IPS-NIHi7 (cell line): ENCODE measurements at regions not wholly inside any gene's neighbourhood (a gene's known extent, or its start where the extent isn't known, plus 50 kb on each side); places are given as distances from the start of the nearest gene placed in this dataset.
"Not testable (repeated sequence)": the region's sequence is repeated elsewhere in the genome, so short reads cannot be mapped to it uniquely, and the experiment has no call there.

Experiments
- DNase-seq: peaks from one replicate; pipeline ENCODE4 v3.0.0; 2012; ENCODE audit warnings: mixed read lengths; ENCODE audit errors: extremely low spot score

DNA sequence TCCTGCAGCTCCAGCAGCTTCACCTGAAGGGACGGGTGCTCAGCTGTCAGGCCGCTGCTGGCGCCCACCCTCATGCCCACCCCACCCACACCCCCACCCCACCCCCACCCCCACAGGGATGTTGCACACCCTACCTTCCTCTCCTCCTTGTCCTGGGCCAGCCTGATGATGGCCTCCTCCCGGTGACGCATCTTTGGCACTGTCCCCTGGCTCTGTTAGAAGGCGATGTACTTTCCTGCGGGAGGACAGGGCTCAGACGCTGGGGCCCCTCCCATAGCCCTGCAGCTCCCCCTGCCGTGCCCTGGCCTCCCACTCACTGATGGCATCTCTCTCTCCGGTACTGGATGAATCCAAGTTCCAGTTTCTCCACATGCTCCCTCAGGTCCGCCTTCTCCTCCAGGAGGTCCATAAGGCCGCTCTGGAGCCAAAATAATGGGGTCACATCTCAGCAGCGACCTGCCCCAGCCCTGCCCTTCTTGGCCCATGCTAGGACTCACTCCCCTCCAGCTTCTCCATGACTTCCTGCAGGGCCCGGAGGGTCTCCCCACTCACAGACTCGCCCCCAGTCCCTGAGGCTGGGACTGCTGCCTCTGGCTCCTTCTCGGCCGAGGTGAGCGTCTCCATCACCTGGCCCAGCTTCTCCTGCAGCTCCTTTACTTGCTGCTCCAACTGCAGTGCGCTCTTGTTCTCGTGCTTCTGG is 55.2 kb downstream of the GOLGA8B start:
- not testable (repeated sequence) for DNase-seq

DNA sequence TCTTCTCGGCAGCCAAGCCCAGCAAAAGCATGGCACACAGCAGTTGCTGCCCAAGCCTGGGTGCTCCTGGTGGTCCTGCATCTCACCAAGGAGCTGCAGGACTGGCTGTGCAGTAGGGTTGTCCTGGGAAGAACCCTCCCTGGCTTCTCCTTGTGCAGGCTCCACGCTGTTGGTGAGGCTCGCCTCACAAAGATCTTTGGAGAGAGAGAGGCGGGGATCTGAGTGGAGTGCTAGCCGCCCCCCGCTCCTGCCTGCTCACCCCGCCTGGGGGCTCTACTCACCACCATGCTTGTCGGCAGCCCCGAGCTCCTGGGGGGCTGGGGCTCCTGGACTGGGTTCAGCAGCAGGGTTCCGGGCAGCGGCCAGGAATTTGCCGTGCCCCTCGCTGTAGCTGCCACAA is 55.8 kb downstream of the GOLGA8B start:
- DNase-seq, result not testable (repeated sequence)

DNA sequence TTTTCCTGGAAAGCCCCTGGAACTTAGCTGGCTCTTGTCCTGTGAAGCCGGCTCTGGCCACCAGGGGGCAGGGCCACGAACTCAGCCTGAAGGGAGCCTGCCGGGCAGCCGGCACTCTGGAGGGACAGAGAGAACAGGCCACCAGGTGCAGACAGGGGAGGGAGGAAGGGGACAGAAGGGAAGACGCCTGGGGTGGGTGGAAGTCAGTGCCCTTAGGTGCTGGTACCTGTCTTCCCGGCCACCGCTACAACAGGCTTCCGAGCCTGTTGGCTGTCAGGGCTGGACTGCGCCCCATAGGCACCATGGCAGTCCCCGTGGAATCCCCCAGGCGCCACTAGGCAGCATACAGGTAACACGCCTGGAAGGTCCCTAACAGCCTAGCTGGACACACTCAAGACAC is 59.6 kb downstream of the GOLGA8B start:
- not testable (repeated sequence) for DNase-seq

DNA sequence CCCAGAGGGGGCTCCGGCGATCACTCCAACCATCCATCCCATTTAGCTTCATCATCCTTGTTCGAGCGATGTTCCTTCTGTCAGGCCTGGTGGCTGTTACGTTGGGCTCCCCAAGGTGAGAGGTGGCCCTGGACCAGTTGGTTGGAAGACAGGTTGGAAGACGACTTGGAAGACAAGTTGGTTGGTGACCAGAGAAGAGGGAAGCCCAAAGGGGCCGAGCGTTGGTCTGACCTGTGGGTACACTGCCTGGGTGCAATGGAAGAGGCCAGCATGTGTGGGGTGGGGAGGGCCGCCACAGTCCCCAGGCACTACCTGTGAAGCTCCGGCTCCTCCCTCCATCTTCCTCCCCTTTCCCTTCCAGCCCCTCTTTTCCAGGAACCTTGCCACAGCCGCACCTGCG is 60.9 kb downstream of the GOLGA8B start:
- DNase-seq, result not testable (repeated sequence)

DNA sequence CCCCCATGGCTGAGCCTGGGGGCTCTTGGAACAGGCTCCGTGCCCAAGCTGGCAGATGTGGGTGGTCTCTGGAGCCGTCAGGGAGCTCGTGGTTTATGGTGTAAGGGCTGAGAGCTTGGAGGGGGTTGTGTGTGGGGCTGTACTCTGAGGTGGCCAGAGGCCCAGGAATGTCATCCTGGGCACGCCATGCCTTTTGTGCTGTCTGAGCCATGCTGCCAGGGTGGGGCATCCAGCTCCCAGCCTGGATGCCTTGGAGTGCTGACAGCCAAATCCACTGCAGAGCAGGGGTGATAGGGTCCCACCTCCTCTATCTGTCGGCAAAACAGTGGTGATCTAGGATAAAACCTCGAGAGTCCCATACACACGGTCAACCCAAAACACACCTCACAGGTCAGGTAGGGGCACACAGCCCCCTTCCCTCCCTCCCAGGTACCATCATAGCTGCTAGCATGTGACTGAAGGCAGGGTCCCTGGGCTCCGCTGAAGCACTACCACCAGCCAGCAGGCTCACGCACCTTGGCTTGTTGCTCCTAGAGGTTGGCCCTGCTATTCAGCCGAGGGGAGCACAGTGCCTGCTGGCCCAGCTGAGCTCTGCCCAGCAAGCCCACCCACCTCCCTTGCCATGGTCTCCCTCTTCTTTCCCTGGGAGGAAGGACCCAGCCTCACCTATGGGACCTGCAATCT is 61.5 kb downstream of the GOLGA8B start:
- DNase-seq, result not testable (repeated sequence)

DNA sequence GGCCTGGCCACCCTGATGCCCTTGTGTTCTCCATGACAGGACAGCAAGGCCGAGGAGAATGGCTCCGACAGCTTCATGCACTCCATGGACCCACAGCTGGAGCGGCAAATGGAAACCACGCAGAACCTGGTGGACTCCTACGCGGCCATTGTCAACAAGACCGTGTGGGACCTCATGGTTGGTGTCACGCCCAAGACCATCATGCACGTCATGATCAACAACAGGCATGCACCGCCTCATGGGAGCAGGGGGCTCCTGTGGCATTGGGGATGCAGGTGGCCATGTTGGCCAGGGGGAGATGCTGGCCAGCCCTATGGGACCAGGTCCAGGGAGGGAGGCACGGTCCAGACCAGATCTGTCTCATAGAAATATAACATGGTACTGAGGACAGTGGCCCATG is 62.9 kb downstream of the GOLGA8B start:
- no peak for DNase-seq

DNA sequence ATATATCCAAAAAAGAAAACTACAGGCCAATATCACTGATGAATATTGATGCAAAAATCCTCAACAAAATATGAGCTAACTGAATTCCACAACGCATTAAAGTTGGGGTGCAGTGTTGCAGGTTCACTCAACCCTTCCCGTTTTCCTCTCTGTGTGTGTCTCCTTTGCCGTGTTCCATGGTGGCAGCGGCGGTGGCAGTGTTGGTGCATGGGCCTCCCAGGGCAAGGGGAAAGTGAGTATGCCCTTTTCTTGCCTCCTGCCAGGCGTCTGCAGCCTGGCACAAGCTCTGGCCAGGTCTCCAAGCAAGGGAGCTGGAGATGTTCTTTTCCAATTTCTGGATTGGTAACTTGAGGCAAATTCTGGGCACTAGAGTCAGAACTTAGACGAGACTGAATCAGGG is 63.4 kb downstream of the GOLGA8B start:
- DNase-seq, result not testable (repeated sequence)

DNA sequence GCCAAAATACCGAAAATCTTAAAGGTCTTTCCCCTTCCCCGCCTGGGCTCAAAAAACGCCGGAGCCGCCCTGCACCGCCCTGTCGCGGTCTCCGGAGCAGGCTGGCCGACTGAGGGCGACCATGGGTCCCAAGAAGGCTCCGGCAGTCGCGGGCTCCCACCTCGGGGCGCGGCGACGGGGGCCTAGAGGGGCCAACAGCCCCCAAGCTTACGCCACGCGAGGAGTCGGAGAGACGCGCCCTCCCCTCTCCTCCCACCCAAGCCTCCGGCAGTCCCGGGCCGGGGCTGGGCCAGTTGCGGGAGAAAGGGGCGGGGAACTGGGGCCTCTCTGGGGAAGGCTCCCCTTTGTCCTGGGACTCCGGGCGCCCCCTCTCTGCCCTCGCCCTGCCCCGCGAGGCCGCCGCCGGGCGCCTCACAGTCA is 69.2 kb downstream of the GOLGA8B start:
- DNase-seq, result peak; percentile 48

DNA sequence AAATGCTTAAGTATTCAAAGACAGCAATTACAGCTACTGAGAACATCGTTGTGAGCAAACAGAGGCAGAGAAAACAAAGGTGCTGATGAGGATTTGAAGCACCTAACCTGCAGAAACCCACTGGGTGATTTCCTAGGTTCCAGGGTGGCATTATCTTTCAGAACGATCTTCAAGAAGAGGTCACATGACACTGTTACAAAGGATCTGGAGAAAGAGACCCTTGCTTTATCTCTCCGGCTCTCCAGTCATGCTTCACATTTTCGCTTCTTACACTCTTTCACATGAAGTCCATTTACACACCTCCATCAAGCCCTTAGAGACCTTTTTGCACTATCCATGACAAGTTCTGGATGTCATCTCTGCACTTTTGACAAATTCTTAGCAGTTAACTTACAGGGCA is 70.8 kb downstream of the GOLGA8B start:
- no peak for DNase-seq

DNA sequence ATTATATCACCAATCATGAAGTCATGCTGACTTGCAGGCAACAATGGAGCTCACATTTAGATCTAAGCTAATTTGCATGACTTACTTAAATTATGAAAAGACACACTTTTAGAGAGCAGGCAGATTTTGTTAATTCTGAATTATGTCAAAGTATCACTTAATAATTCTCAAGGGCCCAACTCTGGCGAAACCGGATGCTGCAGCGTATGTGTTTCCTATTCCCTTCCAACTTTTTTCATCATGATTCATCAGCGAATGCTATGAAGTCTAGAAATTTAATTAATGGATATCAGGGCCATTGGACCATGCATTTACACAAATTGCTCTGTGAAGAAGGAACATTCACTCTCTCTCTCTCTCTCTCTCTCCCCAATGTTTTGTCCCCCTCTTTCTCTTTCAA is 63.5 kb upstream of the GOLGA8A start:
- no peak for DNase-seq

DNA sequence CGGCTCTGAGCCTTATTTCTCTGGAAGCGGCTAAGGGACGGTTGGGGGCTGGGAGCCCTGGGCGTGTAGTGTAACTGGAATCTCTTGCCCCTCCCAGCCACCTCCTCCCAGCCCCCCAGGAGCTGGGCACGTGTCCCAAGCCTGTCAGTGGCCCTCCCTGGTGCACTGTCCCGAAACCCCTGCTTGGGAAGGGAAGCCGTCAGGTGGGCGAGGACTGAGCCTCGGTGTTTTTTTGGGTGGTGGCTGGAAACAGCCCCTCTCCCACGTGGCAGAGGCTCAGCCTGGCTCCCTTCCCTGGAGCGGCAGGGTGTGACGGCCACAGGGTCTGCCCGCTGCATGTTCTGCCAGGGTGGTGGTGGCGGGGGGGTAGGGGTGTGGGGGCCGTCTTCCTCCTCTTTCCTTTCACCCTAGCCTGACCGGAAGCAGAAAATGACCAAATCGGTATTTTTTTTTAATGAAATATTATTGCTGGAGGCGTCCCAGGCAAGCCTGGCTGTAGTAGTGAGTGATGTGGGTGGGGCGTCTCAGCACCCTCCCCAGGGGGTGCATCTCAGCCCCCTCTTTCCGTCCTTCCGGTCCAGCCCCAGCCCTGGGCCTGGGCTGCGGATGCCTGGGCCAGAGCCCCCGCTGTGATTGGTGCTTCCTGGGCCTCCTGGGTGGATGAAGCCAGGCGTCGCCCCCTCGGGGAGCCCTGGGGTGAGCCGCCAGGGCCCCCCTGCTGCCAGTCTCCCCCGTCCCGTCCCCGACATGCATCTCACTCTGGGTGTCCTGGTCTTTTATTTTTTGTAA is 58.8 kb upstream of the GOLGA8A start:
- DNase-seq, result no peak

DNA sequence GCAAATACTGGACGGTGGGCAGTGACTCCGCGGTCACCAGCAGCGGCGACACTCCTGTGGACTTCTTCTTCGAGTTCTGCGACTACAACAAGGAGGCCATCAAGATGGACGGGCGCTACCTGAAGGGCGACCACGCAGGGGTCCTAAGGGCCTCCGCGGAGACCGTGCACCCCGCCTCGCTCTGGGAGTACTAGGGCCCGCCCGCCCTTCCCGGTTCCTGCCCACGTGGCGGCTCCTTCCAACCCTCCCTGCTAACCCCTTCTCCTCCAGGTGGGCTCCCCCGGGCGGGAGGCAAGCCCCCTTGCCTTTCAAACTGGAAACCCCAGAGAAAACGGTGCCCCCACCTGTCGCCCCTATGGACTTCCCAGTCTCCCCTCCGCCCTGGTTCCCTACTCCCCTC is 58.1 kb upstream of the GOLGA8A start:
- DNase-seq, result not testable (repeated sequence)

DNA sequence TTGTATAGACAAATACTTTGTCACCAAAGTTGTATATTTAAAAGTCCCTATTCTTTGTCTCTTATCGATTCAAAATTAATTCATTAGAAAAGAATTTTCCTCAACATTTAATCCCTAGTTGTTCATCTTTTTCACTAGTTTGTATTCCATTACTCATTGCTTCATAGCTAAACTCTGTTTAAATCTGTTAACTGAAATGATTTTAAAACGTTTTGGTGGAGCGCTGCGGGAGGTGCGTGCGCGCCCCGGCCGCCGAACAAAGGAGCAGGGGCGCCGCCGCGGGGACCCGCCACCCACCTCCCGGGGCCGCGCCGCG is 56.4 kb upstream of the GOLGA8A start:
- no peak for DNase-seq

DNA sequence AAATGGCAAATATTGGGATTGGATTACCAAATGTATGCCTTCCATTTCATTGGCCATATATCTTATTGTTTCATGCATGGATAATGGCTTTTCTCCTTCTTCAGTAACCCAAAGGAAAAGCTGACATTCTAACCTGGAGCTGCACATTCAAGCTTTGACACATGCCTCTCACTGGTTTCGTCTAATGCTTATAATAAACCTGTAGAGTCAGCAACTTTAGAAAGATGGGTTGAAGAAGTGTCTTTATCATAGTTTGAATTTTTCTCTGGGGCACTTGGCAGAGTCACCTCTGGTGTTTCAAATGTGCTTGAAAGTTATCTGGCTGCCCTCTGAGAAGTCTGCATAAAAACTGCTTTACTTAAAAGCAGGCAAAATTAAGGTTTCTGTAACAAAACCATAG is 55.4 kb upstream of the GOLGA8A start:
- DNase-seq, result no peak

DNA sequence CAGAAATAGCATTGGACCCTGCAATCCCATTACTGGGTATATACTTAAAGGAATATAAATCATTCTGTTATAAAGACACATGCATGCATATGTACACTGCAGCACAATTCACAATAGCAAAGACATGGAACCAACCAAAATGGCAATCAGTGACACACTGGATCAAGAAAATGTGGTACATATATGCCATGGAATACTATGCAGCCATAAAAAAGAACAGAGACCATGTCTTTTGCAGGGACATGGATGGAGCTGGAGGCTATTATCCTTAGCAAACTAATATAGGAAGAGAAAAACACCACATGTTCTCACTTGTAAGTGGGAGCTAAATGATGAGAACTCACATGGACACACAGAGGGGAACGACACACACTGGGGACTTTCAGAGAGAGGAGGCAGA is 53.9 kb upstream of the GOLGA8A start:
- DNase-seq, result not testable (repeated sequence)

DNA sequence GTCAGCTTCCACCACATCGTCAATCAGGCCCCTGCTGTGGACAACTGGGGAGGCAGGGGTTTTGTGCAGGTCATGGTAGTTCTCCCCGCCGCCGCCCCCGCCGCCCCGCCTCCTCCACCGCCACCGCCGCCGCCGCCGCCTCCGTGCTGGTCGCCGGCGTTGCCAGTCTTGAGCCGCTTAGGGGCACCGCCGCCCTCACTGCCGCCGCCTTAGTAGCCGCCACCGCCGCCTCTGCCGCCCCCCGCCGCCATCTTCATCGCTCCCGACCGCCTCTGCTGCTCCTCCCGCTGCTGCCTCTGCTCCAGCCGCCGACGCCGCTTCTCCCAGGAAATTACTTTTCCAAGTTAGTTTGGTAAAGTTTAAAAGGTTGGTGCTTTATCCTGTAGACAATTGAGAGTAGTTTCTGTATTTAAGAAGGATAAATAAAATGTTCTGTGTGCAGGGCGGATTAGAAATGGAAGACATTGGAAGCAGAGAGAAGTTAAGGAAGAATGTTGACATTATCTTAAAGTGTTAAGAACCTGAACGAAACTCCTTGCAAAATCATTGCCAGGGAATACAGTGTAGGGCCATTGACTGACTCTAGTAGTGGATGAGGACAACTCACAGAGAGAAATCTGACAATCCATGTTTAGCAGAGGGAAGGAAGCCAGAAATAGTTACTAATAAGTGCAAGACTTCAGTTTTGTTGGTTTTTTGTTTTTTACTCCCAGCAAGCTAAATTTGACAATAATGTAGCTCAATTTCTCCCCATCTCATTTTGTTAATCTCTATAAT is 53.0 kb upstream of the GOLGA8A start:
- peak; percentile 35 for DNase-seq

DNA sequence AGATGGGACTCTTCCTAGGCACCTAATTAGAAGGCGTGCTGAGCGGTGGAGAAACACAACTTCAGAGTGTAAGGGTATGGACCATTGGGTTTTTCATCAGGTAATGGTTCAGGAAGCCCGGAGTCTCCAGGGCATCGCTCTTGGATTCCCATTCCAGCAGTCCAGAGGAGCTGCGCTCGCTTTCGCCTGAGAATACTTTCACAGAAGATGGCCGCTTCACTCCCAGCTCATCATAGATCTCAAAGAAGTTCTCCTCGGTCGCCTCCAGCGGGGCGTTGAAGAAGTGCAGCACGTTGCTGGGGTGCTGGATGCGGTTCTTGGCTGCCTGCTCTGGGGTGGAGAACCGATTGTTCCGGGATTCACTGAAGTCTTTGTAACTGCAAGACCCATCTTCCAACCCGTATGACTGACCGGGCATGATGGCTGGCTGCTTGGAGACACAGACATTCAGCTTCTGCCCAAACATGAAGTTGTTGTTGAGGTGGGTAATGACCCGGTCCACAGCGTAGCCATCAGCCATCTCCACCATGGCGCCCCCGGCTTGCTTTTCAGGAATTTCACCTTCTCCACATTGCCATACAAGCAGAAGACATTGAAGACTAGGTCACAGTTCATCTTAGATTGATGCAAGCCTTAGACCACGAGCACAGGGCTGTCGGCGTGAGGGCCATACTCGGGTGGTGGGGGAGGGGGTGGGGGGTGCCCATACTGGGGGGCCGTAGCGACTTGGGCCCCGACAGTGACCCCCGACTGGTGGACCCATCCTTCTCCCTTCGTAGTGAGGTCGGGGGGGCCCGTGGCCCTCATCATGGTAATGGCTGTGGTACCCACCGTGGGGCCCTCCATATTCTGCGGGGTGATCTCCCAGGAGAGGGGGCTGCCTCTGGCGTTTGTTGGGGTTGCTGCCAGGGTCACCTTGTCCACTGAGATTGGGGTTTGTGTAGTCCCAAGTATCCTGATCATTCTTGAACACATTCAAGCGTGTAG is 51.7 kb upstream of the GOLGA8A start:
- DNase-seq, result not testable (repeated sequence)
